ENCODE measurements at regions not wholly inside any gene's neighbourhood (a gene's known extent, or its start where the extent isn't known, plus 50 kb on each side); places are given as distances from the start of the nearest gene placed in this dataset.
A peak's percentile ranks its signal among the peaks of the same experiment; 100 is the strongest.

GRCh38 chr15:91706322-91707032 is 147.0 kb upstream of the SLCO3A1 start:
- intact Hi-C loops (cut with micrococcal nuclease) = loop anchor here (2.0 to 5.0 kb wide), 2 partner anchors 146 to 371 kb away; partner anchors contain the start of gene SLCO3A1
- no peaks in the 10 kb centered on the region for H3K4me1 ChIP-seq (replicated peaks in 1 of 2; ENCODE audit: control insufficient read depth in 2 of 2, insufficient read depth in 2 of 2, low read length in 2 of 2)
- H3K9ac ChIP-seq (ENCODE audit: insufficient read depth in 1 of 2, low read depth in 2 of 2, low read length in 2 of 2) = no peak overlapping the region
- no peaks in the 10 kb centered on the region for H3K9me1 ChIP-seq (ENCODE audit: control insufficient read depth, insufficient read depth, low read length)
- H4K20me1 ChIP-seq (replicated peaks; ENCODE audit: control insufficient read depth, insufficient read depth, low read length) = no peaks in the 10 kb centered on the region
- TF ChIP-seq REST (IDR thresholded peaks at IDR 0.05; ENCODE audit: borderline replicate concordance) = peak; percentile 11; the same call in 1 of the 2 replicates
- TF ChIP-seq REST (CRISPR knock-in tag; IDR thresholded peaks at IDR 0.05; ENCODE audit: low read depth) = no peak
- TF ChIP-seq KLF16 (IDR thresholded peaks at IDR 0.05) = peak; percentile 35; the same call in 1 of the 2 replicates
- TF ChIP-seq ZNF695 (CRISPR knock-in tag; IDR thresholded peaks at IDR 0.05) = no peak
- TF ChIP-seq SMC3 (conservative IDR thresholded peaks at IDR 0.05; ENCODE audit: insufficient read depth, low read depth, low read length) = 0 out of 2 replicates have a peak, but pooled peaks have one; percentile 40
- 0 out of 2 replicates have a peak, but pooled peaks have one; percentile 6 for TF ChIP-seq ZNF384 (IDR thresholded peaks at IDR 0.05; ENCODE audit: low read depth, low read length)
- TF ChIP-seq TEAD1 (CRISPR knock-in tag; IDR thresholded peaks at IDR 0.05) = no peak
- peak; percentile 79 to 88 (median 79) for TF ChIP-seq CTCF (IDR thresholded peaks at IDR 0.05 in 2 of 3, conservative IDR thresholded peaks at IDR 0.05 in 1 of 3; ENCODE audit: insufficient read depth in 2 of 3, low read depth in 1 of 3, low read length in 3 of 3)
- TF ChIP-seq RB1 (IDR thresholded peaks at IDR 0.05; ENCODE audit: low read depth) = 0 out of 2 replicates have a peak, but pooled peaks have one; percentile 23
- peak in 1 of 2 experiments; percentile 34; a peak in 1 of 4 replicates for TF ChIP-seq RCOR1 (IDR thresholded peaks at IDR 0.05; ENCODE audit: borderline replicate concordance in 1 of 2, low read depth in 2 of 2, low read length in 2 of 2)
- peak; percentile 42 to 54; a peak in 3 of 4 replicates for TF ChIP-seq RAD21 (CRISPR knock-in tag; conservative IDR thresholded peaks at IDR 0.05 in 1 of 2, IDR thresholded peaks at IDR 0.05 in 1 of 2)
- TF ChIP-seq CEBPB (tag; IDR thresholded peaks at IDR 0.05) = no peak
- 2% methylated on average over 9 of the region's 9 CpGs for WGBS (ENCODE audit: insufficient coverage, low coverage, missing lambda C conversion rate)
- no TSS peak for BruUV-seq (replicated peaks)
- H3K79me2 ChIP-seq (ENCODE audit: control insufficient read depth, insufficient read depth, low read length) = no peaks in the 10 kb centered on the region
- peak; percentile 82 for ATAC-seq
- peak; percentile 41 to 71 (median 51) for DNase-seq (ENCODE audit: extremely low read depth in 1 of 4, low spot score in 3 of 4)
- POLR2A ChIA-PET = interaction anchor here (0.7 to 1.8 kb wide), 4 partner anchors 9 to 416 kb away, joined by 3 to 6 read pairs (median 4); no protein-coding TSS in a partner anchor
- H3K4me2 ChIP-seq (ENCODE audit: insufficient read depth, low read length) = no peak overlapping the region
- H3K9me3 ChIP-seq (replicated peaks; ENCODE audit: control insufficient read depth, insufficient read depth, low read depth, low read length) = no peaks in the 10 kb centered on the region
- CTCF ChIA-PET (ENCODE audit: low intra/inter-chr PET ratio) = no interaction called here
- H3K4me3 ChIP-seq = no peak overlapping the region
- H3K27me3 ChIP-seq (ENCODE audit: control insufficient read depth in 2 of 2, insufficient read depth in 2 of 2, low read length in 2 of 2) = no peaks in the 10 kb centered on the region
- FAIRE-seq = peak; percentile 82
- H3K36me3 ChIP-seq (ENCODE audit: control insufficient read depth, insufficient read depth, low read length) = no peaks in the 10 kb centered on the region
- no peak overlapping the region for H3K27ac ChIP-seq (ENCODE audit: extremely low read depth, low read depth, low read length)
- no peak overlapping the region for H2AFZ ChIP-seq (ENCODE audit: low read depth, low read length)
- in situ Hi-C loops (cut with MboI) = no loop called here
